HUES6 (cell line): ENCODE measurements at regions not wholly inside any gene's neighbourhood (a gene's known extent, or its start where the extent isn't known, plus 50 kb on each side); places are given as distances from the start of the nearest gene placed in this dataset.

Source experiments
- H3K27ac ChIP-seq: 2 replicates; pipeline ENCODE4 v1.7.0; 2013; ENCODE audit warnings: low read depth, mild to moderate bottlenecking, low read length, inconsistent platforms
- H3K27me3 ChIP-seq: 2 replicates; pipeline ENCODE4 v1.6.1; 2013; ENCODE audit warnings: low read length; ENCODE audit not compliant: control insufficient read depth, insufficient read depth
- H3K36me3 ChIP-seq: 2 replicates; pipeline ENCODE4 v1.6.1; 2013; ENCODE audit warnings: low read length; ENCODE audit not compliant: control insufficient read depth, insufficient read depth
- H3K4me1 ChIP-seq: 2 replicates; pipeline ENCODE4 v1.6.1; 2013; ENCODE audit warnings: low read length; ENCODE audit not compliant: control insufficient read depth, insufficient read depth
- H3K4me3 ChIP-seq: 2 replicates; pipeline ENCODE4 v1.5.1; 2013; ENCODE audit warnings: low read depth, low read length
- H3K9ac ChIP-seq: one replicate; pipeline ENCODE4 v1.6.1; 2013; ENCODE audit warnings: mild to moderate bottlenecking, low read length
- H3K9me3 ChIP-seq: 2 replicates; pipeline ENCODE4 v1.6.1; 2013; ENCODE audit warnings: low read depth, low read length; ENCODE audit not compliant: control insufficient read depth, insufficient read depth

DNA sequence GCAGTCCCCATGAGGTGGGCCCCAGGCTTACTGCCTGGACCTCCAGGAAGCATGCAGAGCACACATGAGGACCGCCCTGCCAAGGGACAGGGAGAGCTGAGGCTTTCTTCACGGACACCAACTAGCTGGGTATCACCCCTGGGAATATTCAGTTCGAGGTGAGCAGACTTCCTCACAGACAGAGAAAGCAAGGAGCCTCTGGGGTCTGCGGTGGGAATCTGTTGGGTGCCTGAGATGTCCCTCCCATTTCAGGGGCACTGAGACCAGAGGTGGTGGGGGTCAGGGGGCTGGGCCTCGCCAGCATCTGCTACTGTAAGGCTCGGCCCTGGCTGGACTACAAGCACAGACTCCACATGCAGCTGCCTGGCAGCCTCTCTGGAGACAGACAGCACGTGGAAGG, 74.3 kb upstream of the SYNDIG1 start:
- no peak overlapping the region for H3K4me3 ChIP-seq
- no peaks in the 10 kb centered on the region for H3K9me3 ChIP-seq
- no peaks in the 10 kb centered on the region for H3K4me1 ChIP-seq
- H3K27ac ChIP-seq, result no peak overlapping the region
- H3K36me3 ChIP-seq, result no peaks in the 10 kb centered on the region
- no peaks in the 10 kb centered on the region for H3K27me3 ChIP-seq
- no peak overlapping the region for H3K9ac ChIP-seq

DNA sequence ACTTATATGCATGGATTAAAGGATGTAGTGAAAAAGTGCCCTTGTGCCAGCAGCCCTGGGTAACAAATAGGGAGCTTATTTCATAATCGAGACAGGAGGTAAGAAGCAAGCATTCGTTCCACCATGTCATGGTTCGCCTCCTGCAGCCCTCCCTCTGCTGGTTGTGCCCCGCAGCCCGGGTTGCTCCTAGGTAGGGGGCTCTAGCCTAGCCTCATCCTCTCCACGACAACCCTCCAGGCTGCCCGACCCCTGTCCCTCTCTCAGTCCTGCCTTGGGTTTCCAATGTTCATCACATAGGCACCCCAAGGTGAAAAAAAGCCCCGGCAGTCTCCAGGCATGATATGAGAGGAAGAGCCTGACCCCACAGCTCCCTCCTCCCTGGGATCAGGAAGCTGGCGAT, 75.5 kb upstream of the SYNDIG1 start:
- Histone ChIP-seq H3K9ac (no peak overlapping the region), H3K4me3 (no peak overlapping the region), H3K9me3 (no peaks in the 10 kb centered on the region), H3K4me1 (no peaks in the 10 kb centered on the region), H3K36me3 (no peaks in the 10 kb centered on the region), H3K27me3 (no peaks in the 10 kb centered on the region), H3K27ac (no peak overlapping the region)

DNA sequence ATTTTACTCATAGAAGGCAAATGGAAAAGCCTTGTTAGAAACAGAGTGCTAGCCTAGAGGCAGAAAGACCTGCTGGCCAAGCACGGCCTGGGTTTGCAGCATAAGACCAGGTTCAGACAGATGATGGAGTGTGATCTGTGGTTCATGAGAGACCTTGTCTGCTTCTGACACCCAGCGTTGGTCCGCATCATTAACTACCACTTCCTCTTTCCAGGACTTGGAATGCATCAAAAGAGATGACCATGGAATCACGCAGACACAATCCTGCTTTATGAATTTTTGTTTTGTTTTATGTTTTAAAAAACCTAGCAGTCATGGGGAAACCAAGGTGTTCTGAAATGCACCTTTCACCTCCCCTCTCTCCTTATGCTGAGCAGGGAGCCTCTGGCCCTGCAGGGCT, 76.8 kb upstream of the SYNDIG1 start:
- Histone ChIP-seq H3K4me1 (no peaks in the 10 kb centered on the region), H3K4me3 (no peak overlapping the region), H3K9me3 (no peaks in the 10 kb centered on the region), H3K27ac (no peak overlapping the region), H3K27me3 (no peaks in the 10 kb centered on the region), H3K36me3 (no peaks in the 10 kb centered on the region), H3K9ac (no peak overlapping the region)

DNA sequence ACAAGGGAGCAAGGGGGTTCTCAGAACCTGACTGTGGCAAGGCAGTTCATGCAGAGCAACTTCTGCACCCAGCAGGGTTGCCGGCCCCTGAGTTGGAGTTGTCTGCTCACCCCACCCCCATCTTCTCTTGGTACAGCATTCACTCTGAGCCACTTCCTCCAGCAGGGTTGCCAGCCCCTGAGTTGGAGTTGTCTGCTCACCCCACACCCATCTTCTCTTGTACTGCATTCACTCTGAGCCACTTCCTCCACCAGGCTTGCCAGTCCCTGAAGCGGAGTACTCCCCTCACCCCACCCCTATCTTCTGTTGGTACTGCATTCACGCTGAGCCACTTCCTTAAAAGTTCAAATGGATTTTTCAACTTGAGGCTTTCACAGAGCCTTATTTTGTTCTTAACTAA, 79.7 kb upstream of the SYNDIG1 start:
- no peak overlapping the region for H3K4me3 ChIP-seq
- H3K9ac ChIP-seq, result no peak overlapping the region
- H3K27ac ChIP-seq, result no peak overlapping the region
- H3K4me1 ChIP-seq, result no peaks in the 10 kb centered on the region
- H3K36me3 ChIP-seq, result no peaks in the 10 kb centered on the region
- H3K27me3 ChIP-seq, result no peaks in the 10 kb centered on the region
- H3K9me3 ChIP-seq, result no peaks in the 10 kb centered on the region

DNA sequence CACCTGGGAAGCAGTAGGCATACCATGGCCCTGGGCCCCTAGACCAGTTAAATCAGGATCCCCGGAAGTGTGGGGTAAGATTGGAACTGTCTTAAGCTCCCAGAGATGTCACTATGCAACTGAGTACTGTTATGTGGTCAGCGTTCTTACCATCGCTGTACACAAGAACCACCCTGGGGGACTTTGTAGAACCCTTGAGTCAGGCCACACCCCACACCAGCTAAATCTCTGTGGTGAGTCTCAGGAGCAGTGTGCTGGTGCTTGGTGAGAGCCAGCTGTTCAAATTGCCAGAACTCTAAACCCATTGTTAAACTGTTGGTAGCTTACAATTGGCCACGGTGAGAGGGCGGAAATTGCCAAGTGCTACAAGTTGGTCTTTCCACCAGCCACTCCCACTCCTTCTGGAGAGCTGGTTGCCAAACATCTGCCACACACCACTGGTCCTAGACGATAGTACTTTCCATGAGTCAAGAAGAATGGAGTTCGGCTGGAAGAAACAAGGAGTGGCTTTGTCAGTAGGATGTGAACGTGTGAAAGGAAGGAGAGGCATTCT, 80.5 kb upstream of the SYNDIG1 start:
- no peak overlapping the region for H3K27ac ChIP-seq
- no peak overlapping the region for H3K9ac ChIP-seq
- no peak overlapping the region for H3K4me3 ChIP-seq

DNA sequence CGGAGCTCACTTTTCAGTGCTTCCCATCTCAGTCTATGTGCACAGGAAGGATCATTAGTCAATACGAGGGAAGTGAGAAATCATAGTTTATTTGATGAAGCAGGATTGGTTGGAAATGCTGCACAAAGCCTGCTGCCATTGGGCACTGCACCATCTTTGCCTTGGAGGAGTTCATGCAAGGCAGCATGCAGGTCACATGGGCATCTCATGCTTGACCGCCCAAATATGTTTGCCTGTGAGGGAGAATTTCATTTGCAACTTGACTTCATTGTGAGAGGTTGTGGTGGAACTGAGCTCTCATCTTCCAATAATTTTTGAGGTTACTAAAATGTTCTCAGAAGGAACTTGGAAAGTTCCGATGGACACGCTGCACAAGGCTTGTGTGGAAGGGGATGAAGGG, 83.9 kb upstream of the SYNDIG1 start:
- Histone ChIP-seq H3K4me3 (no peak overlapping the region), H3K9ac (no peak overlapping the region), H3K27ac (no peak overlapping the region), H3K36me3 (no peaks in the 10 kb centered on the region), H3K27me3 (no peaks in the 10 kb centered on the region), H3K9me3 (no peaks in the 10 kb centered on the region), H3K4me1 (no peaks in the 10 kb centered on the region)

More for the DNA sequence above, 80.5 kb upstream of the SYNDIG1 start:
- H3K9me3 ChIP-seq, result no peaks in the 10 kb centered on the region
- no peaks in the 10 kb centered on the region for H3K36me3 ChIP-seq
- no peaks in the 10 kb centered on the region for H3K4me1 ChIP-seq
- H3K27me3 ChIP-seq, result no peaks in the 10 kb centered on the region

DNA sequence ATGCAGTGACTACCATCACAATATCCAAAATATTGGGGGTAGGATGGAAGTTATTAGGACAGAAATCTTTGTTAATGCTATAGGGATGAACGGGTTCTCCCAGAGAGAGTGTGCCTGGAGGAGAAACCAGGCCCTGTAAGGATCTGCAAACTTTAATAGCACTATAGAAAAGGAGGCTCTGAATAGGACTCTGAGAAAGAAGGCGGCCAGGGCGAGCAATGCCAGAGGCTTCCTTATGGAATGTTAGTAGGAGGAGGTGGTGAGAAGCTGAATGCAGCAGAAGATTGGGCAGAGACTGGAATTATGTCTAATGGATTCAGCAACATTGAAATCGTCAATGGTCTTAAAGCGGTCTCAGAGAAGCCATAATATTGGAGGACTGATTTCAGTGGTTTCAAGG, 84.6 kb upstream of the SYNDIG1 start:
- H3K9me3 ChIP-seq, result no peaks in the 10 kb centered on the region
- H3K27me3 ChIP-seq, result no peaks in the 10 kb centered on the region
- no peak overlapping the region for H3K4me3 ChIP-seq
- H3K4me1 ChIP-seq, result no peaks in the 10 kb centered on the region
- H3K27ac ChIP-seq, result no peak overlapping the region
- H3K9ac ChIP-seq, result no peak overlapping the region
- H3K36me3 ChIP-seq, result no peaks in the 10 kb centered on the region

DNA sequence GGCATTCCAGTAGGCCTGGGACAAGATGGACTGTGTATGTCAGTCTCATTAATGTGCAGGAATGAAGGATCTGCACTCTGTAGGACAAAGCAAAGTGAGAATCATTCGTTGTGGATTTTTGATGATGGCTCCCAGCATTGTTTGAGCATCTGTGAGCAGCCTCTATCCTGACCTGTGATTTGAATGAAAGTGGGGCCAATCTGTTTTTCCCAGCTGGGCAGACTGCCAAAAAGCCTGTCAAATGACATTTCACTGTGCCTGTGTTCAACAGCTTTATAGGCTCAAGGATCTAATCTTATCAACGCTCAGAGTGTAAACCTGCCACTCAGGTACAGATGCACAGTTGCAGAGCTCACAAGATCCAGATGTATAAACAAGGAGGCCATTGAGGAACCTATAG, 86.7 kb upstream of the SYNDIG1 start:
- Histone ChIP-seq H3K27me3 (no peaks in the 10 kb centered on the region), H3K9me3 (no peaks in the 10 kb centered on the region), H3K4me1 (peaks cover 8% of the 10 kb centered on the region; the same call in 1 of the 2 replicates), H3K27ac (no peak overlapping the region), H3K9ac (no peak overlapping the region), H3K4me3 (no peak overlapping the region), H3K36me3 (no peaks in the 10 kb centered on the region)

DNA sequence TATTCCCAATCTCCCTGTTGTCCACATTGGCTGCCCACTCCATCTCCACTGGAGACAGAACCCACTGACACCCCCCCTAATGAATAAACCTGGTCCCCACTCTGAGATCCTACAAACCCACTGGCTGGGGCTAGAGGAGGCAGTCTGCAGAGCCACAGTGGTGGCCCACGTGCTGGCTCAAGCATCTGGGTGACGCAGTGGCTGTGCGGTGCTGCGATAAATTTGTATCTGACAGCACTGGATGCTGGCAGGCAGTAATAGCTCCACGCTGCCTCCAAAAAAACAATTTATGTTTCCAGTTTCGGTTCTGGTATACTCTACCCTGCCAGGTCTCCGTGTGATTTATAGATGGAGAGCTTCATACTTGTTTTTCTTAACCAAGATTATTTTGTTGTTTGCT, 87.1 kb upstream of the SYNDIG1 start:
- Histone ChIP-seq H3K36me3 (no peaks in the 10 kb centered on the region), H3K9me3 (no peaks in the 10 kb centered on the region), H3K27ac (no peak overlapping the region), H3K9ac (no peak overlapping the region), H3K4me3 (no peak overlapping the region), H3K27me3 (no peaks in the 10 kb centered on the region), H3K4me1 (peaks cover 8% of the 10 kb centered on the region; the same call in 1 of the 2 replicates)

DNA sequence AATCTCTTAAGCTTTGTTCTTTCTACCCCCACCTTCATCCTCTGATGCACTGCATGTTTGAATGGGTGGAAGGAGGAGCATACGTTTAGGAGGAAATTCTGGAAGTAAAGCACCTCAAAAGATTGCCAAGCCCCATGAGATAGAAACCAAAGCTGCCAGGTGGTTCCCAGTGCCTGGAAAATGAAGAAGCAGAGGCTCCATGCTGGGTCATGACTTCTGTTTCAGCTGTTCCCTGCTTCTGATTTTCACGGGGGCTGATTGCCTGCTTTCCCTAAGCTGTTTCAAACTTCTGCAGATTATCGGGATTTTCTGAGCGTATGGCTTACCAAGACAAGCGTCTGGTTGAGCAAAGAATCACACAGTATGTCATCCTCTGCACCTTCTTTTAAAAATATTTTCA, 87.5 kb upstream of the SYNDIG1 start:
- Histone ChIP-seq H3K27ac (no peak overlapping the region), H3K9me3 (no peaks in the 10 kb centered on the region), H3K4me1 (peaks cover 8% of the 10 kb centered on the region; the same call in 1 of the 2 replicates), H3K9ac (no peak overlapping the region), H3K36me3 (no peaks in the 10 kb centered on the region), H3K4me3 (no peak overlapping the region), H3K27me3 (no peaks in the 10 kb centered on the region)

DNA sequence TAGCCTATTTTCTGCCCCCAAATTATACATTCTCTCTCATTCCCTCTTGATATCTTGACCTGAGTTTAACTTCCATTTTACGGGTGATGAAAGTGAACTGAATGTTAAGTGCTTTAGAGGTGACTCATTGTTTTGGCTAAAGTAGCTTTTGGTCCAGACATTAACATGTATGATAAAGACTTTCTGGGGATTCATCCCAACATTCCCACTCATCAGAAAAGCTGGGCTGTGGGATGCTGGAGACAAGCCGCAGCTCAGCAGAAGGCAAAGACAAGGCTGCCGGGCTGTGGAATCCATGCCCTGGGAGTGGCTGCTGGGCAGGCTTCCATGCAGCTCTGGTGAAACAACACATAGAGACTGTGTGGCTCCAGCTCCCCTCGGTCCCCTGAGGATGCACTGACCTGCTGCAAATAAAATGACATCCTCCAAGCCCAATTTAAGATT, 89.9 kb upstream of the SYNDIG1 start:
- Histone ChIP-seq H3K27ac (no peak overlapping the region), H3K4me3 (no peak overlapping the region), H3K9ac (no peak overlapping the region)

More for the DNA sequence above, 89.9 kb upstream of the SYNDIG1 start:
- Histone ChIP-seq H3K9me3 (no peaks in the 10 kb centered on the region), H3K36me3 (no peaks in the 10 kb centered on the region), H3K4me1 (peaks cover 8% of the 10 kb centered on the region; the same call in 1 of the 2 replicates), H3K27me3 (no peaks in the 10 kb centered on the region)
